GM19397 (cell line): ENCODE measurements at regions not wholly inside any gene's neighbourhood (a gene's known extent, or its start where the extent isn't known, plus 50 kb on each side); places are given as distances from the start of the nearest gene placed in this dataset.
"Not testable (repeated sequence)": the region's sequence is repeated elsewhere in the genome, so short reads cannot be mapped to it uniquely, and the experiment has no call there.

Experiments used
- ATAC-seq: cut with Tn5 transposase; IDR thresholded peaks from one replicate; pipeline ENCODE4 v1.9.1; 2021; ENCODE audit warnings: mild to moderate bottlenecking, moderate library complexity; ENCODE audit not compliant: unreplicated experiment

GRCh38 chr21:25489673-25490072, 117.6 kb downstream of the MRPL39 start:
- no peak for ATAC-seq

DNA sequence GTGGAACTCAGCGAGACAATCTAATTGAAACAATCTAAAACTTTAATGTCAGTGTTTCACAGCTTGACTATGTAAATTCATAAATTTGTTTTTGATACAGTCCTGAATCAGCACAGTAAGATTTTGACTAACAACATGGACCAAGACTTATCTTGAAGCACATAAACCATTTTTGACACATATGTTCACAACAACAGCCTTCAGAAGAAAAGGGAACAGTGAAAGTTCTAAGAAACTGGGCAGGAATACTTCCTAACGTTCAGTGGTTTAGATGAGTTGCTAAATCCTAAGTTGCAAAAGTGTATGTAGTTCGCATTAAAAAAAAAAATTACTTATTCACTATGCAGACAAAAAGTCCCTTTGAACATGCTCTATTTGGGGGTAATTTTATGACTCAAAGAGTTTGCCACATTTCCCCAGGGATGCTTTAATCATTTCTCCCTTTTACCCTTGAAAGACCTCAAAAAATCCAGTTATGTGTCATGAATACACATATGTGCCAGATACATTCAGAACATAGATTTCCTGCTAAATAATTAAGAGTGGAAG, 120.2 kb downstream of the MRPL39 start:
- ATAC-seq, result peak; percentile 67

GRCh38 chr21:25485914-25486313, 121.4 kb downstream of the MRPL39 start:
- ATAC-seq, result no peak

DNA sequence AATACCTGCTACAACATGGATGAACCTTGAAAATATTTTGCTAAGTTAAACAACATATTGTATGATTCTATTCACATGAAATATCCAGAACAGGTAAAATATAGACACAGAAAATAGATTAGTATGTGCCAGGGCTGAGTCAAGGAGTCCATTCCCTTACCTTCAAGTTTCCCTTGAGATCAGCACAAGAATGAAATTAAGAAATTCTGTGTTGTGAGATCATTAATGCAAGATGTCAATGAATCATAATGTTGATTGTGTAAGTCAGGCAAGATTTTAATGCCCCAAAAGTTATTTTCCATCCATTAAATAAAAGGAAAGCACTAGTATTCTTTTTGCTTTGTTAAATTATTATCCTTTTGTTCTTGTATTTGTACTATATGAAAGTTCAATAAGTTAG, 139.4 kb downstream of the MRPL39 start:
- no peak for ATAC-seq

- not testable (repeated sequence) for ATAC-seq
These were observed 140.2 kb downstream of the MRPL39 start for GRCh38 chr21:25467071-25467470.

GRCh38 chr21:25466470-25466869, 140.8 kb downstream of the MRPL39 start:
- ATAC-seq, result no peak

DNA sequence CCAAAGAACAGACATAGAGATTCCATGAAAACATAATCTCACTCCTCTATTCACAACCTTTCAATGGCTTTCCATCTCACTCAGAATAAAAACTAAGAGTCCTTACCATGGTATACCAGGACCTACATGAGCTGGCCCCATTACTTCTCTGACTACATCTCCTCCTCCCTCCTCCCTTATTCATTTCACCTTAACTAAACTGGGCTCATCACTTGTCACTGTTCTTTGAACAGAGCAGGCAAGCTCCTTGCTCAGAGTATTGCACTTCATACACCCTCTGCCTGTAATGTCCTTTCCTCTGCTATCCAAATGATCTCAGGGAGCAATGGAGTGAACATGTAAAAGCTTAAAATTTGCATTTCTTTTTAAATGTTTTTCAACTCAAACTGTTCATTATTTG, 142.0 kb downstream of the MRPL39 start:
- ATAC-seq, result no peak

GRCh38 chr21:25464275-25464674, 143.0 kb downstream of the MRPL39 start:
- peak; percentile 38 for ATAC-seq

- peak; percentile 64 for ATAC-seq
These were observed 144.7 kb downstream of the MRPL39 start for GRCh38 chr21:25462517-25462971.

DNA sequence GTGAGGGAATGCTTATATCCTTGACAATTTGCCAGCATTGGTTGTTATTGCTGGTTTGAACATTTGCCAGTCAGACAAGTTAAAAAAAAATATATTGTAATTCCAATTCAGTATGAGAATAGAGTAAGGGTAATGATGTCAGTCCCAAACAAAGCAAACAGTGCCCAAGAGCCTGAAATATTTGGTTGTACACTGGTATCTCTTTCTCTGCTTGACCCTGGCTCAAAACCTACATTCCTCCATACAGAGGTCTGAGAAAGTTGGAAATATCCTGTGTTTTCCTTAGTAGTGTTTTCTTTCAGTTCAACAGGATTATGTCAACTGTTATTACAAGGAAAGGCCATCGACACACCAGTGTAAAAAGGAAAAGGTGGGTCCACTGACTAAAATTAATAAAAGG, 145.6 kb downstream of the MRPL39 start:
- ATAC-seq, result no peak

DNA sequence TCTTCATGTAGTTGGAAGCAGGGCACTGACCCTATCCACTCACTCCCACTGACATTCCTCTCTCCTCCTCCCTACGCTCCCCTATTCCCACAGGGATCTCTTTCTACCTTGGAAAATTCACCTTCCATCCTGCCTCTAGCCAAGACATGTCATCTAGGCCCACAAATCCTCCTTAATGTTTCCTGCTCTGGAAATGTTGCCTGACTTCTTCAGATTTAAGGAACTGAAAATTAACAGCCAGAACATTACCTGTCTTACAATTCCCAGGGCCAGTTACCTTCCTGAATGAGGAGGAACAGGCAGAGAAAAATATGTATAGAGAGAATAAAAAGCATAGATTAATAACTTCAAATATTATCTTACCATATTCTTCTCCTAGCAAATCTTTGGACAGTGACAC, 147.3 kb downstream of the MRPL39 start:
- ATAC-seq, result no peak

GRCh38 chr21:25459365-25459764, 147.9 kb downstream of the MRPL39 start:
- ATAC-seq, result no peak

DNA sequence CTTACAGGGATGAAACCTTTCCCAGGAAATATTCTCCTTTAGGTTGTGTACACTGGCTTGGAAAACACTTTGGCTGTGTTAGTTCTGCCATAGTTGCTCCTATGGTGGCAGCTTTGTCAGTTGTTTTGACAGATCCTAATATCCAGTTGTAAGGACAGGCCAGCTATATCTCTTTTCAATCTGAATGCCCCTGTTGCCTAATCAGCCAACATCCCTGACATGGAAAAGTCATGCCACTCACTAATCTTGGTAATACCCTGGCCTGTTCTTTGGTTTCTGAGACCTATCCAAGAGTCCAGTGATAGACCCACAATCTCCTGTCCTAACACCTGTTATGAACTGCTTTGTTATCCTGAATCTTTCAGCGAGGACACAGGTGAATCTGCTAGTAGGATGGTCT, 148.8 kb downstream of the MRPL39 start:
- ATAC-seq, result no peak

- ATAC-seq, result no peak
These were observed 149.3 kb downstream of the MRPL39 start for GRCh38 chr21:25457946-25458345.

DNA sequence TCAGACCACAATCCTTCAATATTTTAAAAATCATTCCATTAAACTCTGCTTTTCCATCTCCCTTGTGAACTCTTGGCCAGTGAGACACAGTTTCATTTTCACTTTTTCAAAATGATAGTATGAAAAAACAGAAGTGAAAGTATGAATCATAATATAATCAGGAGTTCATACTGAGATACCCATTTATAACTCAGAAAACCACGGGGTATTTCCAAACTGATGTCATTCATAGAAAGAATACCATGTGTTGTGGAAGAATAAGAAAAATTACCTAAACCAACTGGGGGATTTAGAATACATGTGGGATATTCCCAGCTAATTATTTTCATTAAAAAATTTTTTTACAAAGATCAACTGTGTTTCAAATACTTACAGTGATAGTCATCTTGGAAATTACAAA, 149.9 kb downstream of the MRPL39 start:
- ATAC-seq, result peak; percentile 40

- ATAC-seq, result peak; percentile 56
These were observed 150.6 kb downstream of the MRPL39 start for GRCh38 chr21:25456672-25457071.

DNA sequence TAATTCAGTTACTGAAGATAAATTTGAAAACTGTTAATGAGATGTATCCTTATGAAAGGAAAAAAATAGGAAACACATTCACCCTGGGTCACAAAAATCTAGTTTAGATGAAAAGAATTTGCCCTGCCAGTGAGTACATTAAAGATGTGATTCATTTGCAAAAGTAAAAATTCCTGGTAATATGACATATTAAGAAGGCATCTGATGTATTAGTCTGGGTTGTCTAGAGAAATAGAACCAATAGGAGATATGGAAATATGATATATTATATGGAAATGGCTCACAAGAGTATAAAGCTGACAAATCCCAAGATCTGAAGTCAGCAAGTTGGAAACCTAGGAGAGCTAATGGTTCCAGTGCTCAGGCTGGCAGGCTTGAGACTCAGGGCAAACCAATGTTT, 153.8 kb downstream of the MRPL39 start:
- ATAC-seq, result no peak

- no peak for ATAC-seq
These were observed 157.3 kb downstream of the MRPL39 start for GRCh38 chr21:25449950-25450349.

DNA sequence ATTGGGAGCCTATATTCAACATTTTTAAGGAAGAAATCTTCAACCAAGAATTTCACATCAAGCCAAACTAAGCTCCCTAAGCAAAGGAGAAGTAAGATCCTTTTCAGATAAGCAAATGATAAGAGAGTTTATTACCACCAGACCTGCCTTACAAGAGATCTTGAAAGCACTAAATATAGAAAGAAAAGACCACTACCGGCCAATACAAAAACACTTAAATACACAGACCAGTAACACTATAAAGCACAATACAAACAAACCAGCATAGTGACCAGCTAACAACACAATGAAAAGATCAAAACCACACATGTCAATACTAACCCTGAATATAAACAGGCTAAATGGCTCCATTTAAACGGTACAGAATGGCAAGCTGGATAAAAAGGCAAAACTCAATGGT, 165.4 kb downstream of the MRPL39 start:
- no peak for ATAC-seq

- ATAC-seq, result not testable (repeated sequence)
These were observed 169.8 kb downstream of the MRPL39 start for GRCh38 chr21:25437465-25437864.

- peak; percentile 40 for ATAC-seq
These were observed 178.7 kb downstream of the MRPL39 start for GRCh38 chr21:25428537-25428936.

- ATAC-seq, result no peak
These were observed 179.5 kb downstream of the MRPL39 start for GRCh38 chr21:25427828-25428227.

DNA sequence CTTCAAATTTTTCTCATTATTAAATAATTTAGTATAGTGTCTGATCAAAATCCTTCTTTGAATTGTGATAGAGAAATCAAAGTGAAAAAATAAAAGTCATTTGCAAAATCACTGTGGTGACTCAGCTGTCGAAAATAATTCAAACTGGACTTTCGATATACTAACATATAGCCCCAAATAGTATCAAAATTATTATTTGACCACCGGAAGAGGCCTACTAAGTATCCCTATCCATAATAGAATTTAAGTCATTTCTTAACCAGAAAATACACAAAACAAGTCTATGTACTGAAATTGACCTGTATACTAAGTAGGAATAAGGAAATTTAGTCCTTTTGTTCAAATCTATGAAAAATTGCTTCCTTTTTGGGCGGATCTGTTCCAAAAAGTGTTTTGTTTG, 180.7 kb downstream of the MRPL39 start:
- no peak for ATAC-seq
